ENCODE measurements at regions not wholly inside any gene's neighbourhood (a gene's known extent, or its start where the extent isn't known, plus 50 kb on each side); places are given as distances from the start of the nearest gene placed in this dataset.

DNA sequence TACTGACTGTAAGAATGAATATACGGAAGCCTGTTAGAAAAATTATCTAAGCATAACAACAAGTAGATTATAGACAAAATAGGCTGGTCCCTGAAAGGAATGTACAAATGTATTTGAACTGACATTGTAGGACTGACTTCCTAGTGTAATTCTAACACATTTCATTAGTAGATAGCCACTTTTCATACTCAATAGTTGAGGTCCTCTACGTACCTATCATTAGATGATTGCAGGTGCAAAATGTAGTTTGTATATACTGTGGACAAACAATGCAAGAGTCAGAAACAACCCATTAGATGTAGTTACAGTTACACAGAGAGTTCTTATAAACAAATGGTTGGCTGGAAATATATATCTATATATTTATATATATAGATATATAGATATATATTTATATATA lies 402.3 kb upstream of the SLITRK6 start:
- no peak for DNase-seq
- Histone ChIP-seq H3K36me3 (ENCODE audit: low read depth) (no peaks in the 10 kb centered on the region), H3K9me3 (no peaks in the 10 kb centered on the region), H3K4me3 (no peak overlapping the region), H3K4me1 (ENCODE audit: low read depth) (no peaks in the 10 kb centered on the region)
- ATAC-seq: no peak
- intact Hi-C loops (cut with DNase I, micrococcal nuclease): no loop called here
- TF ChIP-seq, protein P1, sequence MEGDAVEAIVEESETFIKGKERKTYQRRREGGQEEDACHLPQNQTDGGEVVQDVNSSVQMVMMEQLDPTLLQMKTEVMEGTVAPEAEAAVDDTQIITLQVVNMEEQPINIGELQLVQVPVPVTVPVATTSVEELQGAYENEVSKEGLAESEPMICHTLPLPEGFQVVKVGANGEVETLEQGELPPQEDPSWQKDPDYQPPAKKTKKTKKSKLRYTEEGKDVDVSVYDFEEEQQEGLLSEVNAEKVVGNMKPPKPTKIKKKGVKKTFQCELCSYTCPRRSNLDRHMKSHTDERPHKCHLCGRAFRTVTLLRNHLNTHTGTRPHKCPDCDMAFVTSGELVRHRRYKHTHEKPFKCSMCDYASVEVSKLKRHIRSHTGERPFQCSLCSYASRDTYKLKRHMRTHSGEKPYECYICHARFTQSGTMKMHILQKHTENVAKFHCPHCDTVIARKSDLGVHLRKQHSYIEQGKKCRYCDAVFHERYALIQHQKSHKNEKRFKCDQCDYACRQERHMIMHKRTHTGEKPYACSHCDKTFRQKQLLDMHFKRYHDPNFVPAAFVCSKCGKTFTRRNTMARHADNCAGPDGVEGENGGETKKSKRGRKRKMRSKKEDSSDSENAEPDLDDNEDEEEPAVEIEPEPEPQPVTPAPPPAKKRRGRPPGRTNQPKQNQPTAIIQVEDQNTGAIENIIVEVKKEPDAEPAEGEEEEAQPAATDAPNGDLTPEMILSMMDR (IDR thresholded peaks at IDR 0.05): no peak

DNA sequence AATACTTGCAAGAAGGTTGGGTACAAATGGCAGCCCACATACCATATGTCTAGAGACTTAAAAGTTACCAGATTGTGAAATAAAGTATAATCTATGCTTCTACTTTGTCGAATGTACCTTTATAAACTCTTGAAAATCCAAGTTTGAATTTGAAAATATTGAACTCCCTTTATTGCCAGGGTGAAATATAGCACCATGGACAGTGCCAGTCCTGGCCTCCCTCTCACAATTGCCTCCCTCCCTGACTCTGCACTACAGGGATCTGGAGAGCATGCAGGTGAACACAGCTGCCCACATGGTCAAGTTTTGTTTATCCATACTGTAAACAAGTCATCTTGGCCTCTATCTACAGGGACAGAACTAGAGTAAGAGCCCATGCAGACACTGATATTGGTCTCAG lies 394.1 kb upstream of the SLITRK6 start:
- no peak overlapping the region for H3K4me3 ChIP-seq
- H3K36me3 ChIP-seq (ENCODE audit: low read depth): no peaks in the 10 kb centered on the region
- DNase-seq: no peak
- no peaks in the 10 kb centered on the region for H3K4me1 ChIP-seq (ENCODE audit: low read depth)
- intact Hi-C loops (cut with DNase I, micrococcal nuclease): no loop called here
- no peaks in the 10 kb centered on the region for H3K9me3 ChIP-seq
- TF ChIP-seq, protein P1 (IDR thresholded peaks at IDR 0.05): no peak
- ATAC-seq: no peak

- Histone ChIP-seq H3K4me3 (no peak overlapping the region), H3K4me1 (ENCODE audit: low read depth) (no peaks in the 10 kb centered on the region), H3K36me3 (ENCODE audit: low read depth) (no peaks in the 10 kb centered on the region), H3K9me3 (peaks cover 6% of the 10 kb centered on the region)
- TF ChIP-seq, protein P1 (IDR thresholded peaks at IDR 0.05): no peak
- DNase-seq: no peak
- no peak for ATAC-seq
- intact Hi-C loops (cut with DNase I, micrococcal nuclease): no loop called here
Measured at GRCh38 chr13:86188170-86188569, 389.0 kb upstream of the SLITRK6 start.

DNA sequence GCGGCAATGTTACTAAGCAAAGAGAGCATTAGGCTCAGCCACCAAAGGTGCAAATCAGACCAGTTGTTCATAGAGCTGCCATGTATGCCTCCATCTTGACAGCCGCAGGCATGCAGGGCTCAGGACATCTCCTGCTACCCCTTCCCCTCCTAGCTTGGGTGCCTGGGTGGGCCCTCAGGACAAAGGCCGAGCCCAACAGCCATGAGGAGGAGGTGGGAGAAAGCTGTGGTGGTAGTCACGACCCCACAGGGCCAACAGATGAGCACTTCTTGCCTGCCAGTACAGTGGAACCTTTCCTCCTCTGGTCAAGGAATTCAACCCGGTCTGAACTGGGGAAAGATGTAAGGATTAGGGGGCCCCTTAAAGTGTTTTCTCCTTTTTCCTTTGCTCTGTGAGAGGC lies 386.4 kb upstream of the SLITRK6 start:
- ATAC-seq: no peak
- intact Hi-C loops (cut with DNase I, micrococcal nuclease): no loop called here
- Histone ChIP-seq H3K36me3 (ENCODE audit: low read depth) (no peaks in the 10 kb centered on the region), H3K4me3 (no peak overlapping the region), H3K4me1 (ENCODE audit: low read depth) (no peaks in the 10 kb centered on the region), H3K9me3 (peaks cover 7% of the 10 kb centered on the region)
- TF ChIP-seq, protein P1 (IDR thresholded peaks at IDR 0.05): no peak
- no peak for DNase-seq

GRCh38 chr13:86185107-86185506 lies 385.9 kb upstream of the SLITRK6 start:
- TF ChIP-seq, protein P1 (IDR thresholded peaks at IDR 0.05): no peak
- Histone ChIP-seq H3K4me3 (no peak overlapping the region), H3K36me3 (ENCODE audit: low read depth) (no peaks in the 10 kb centered on the region), H3K4me1 (ENCODE audit: low read depth) (no peaks in the 10 kb centered on the region), H3K9me3 (peaks cover 7% of the 10 kb centered on the region)
- ATAC-seq (no peak), DNase-seq (no peak)
- intact Hi-C loops (cut with DNase I, micrococcal nuclease): no loop called here

- no peak for ATAC-seq
- DNase-seq: no peak
- intact Hi-C loops (cut with DNase I, micrococcal nuclease): no loop called here
- TF ChIP-seq, protein P1 (IDR thresholded peaks at IDR 0.05): no peak
- Histone ChIP-seq H3K4me3 (no peak overlapping the region), H3K9me3 (no peaks in the 10 kb centered on the region), H3K4me1 (ENCODE audit: low read depth) (no peaks in the 10 kb centered on the region), H3K36me3 (ENCODE audit: low read depth) (no peaks in the 10 kb centered on the region)
Measured at GRCh38 chr13:86174622-86175021, 375.4 kb upstream of the SLITRK6 start.

All from mucosa of descending colon (tissue), 3 donors.